Medulla oblongata (tissue), 1 donor: ENCODE measurements at regions not wholly inside any gene's neighbourhood (a gene's known extent, or its start where the extent isn't known, plus 50 kb on each side); places are given as distances from the start of the nearest gene placed in this dataset.
A peak's percentile ranks its signal among the peaks of the same experiment; 100 is the strongest.

Experiments
- DNase-seq: peaks from one replicate; pipeline ENCODE4 v3.0.0-alpha.2; 2015; ENCODE audit errors: extremely low spot score

DNA sequence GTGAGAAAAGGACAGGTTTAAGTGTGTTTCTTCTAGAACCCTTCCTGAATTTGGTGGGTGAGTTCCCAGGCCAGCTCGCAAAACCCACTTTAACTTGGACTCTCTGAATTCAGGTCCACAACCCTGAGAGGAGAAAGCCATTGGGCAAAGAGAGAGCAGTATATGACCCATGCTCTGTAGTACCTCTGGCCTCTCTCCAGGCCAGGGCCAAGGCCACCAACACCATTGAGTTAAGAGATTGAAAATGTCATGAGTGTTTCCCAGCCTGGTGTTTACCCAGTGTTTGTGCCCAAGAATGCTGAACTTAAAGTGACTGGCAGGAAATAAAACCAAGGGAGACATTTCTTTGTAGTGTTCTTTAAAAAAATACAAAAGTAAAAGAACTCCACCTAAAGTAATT, 410.4 kb upstream of the CDH5 start:
- no peak for DNase-seq

DNA sequence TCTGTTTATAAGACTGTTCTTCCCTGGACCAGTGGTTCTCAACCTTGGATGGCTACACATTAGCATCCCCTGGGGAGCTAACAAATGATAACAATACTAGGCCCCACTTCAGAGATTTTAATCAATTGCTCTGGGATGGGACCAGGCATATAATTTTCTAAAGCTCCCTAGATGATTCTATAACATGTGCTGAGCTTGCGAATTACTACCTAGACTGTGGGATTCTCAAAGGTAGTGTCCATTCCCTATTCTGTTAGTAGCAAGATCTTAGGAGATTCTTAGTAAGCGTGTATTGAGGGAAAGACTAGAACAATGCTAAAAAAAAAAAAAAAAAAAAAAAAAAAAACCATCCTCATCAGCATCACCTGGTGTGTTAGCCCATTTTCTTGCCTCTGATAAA, 412.0 kb upstream of the CDH5 start:
- no peak for DNase-seq

DNA sequence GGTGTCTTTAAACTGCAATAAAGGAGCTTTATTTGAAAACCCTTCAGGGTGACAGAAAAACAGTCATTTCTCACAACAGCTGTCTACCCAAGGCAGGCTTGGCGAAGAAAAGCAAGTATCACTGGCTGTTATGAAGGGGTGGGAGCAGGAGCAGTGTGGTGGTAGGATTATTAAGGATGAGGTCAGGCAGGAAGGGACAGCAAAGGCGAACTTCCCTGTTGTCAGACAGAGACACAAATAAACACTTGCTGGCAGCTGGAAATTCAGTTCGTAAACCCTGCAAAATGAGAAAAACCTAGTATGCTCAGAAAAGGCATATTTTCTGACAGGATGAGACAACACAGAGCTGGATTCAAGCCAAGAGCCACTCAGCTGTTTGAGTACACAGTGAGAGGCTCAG, 416.3 kb upstream of the CDH5 start:
- no peak for DNase-seq

DNA sequence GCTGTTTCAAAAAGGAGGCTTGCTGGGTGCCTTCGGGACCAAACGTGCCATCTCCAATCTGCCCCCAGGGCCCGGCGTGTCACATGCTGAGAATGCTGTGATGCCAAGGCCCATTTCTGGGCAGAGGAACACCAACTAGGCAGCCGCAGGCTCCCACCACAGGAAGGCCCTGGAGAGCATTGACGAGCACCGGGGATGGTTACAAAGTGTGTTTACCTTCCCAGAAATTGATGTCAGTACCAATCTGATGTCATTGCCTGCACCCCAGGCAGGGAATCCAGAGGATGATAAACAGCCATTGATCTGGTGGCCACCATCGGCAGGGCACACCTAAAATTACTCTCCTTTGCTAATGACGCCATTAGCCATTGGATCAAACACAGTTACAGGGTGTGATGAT, 418.1 kb upstream of the CDH5 start:
- no peak for DNase-seq

DNA sequence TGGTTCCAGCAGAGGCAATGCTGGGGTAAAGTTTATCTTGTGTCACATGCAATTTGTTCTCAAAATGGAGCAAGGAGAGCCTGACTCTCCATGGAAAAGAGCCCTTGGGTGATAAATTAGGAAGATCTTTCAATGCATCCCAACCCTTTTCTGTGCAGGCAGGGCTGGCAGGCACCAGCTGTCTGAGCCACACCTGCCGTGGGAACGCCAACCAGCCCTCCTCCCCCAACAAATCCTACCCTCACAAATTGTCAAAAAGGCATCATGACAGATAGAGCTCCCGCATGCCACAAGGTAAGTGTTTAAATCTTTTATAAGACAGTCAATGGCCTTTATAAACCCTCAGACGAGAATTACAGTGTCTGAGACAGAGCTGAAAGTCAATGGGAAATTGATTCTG, 418.5 kb upstream of the CDH5 start:
- no peak for DNase-seq

DNA sequence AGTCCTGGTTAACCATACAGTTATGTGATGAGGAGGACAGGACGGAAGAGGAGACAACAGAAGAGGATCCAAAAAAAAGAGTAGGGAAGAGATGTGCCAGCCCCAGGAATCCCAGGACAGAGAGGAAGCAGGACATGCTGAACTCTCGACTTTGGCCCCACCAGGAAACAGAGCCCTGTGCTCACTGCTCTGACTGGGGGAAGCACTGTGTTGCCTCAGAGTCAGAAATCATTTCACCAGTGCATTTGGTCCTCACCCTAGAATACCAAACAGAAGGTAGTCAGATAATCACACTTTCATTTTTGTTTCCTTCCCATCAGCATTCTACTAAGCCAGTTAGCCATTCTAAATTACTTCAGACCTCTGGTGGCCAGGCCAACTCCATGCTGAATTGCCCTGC, 421.0 kb upstream of the CDH5 start:
- DNase-seq: no peak

DNA sequence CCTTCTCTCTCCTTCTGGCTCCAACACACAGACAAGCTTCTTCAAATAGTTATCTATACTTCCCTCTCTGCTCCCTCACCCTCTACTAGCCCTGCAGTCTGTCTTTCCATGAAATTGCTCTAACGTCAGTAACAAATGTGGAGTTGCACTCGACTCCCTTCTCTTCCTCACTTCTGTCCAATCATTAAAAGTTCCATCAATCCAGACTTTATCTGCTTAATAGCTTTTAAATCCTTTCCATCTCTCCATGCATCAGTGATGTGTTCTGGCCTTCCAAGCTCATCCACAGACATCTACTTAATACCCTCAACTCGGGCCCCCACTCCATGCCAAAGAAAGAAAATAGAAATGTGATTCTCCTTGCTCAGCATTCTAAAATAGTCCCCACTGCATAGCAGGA, 422.1 kb upstream of the CDH5 start:
- DNase-seq: no peak

DNA sequence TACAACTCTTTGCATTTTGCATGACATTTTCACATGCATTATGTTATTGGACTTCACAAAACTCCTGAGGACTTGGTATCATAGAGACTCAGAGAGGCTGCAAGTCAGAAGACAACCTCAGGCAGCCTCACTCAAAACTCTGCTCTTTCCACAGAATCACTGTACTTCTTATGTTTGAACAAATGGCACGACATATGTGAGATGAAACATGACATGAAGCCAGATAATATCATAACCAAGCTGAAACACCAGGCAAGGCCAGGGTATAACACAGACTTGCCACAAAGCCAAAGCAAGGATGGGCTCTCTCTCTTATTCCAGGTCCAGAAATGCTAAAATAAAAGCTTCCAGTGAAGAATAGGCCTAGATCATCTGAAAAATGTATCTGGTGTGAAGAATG, 425.8 kb upstream of the CDH5 start:
- no peak for DNase-seq

DNA sequence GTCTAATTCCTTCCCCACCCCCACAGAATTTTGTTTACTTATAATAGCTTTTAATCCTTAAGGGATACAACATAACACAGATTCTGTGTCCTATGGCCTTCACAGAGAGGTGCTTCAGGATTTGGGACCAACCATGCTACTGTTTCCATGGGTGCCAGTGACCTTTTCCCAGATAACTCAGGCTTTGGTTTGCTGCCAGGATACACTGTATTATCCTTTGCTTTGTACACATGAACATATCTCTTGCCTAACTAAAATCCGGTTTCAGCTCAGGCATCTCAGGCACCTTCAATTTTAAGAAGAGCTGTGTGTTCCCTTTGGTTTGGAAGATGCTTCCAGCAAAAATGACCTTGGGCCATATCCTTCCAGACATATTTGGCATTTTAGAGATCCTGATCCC, 428.4 kb upstream of the CDH5 start:
- DNase-seq: no peak

DNA sequence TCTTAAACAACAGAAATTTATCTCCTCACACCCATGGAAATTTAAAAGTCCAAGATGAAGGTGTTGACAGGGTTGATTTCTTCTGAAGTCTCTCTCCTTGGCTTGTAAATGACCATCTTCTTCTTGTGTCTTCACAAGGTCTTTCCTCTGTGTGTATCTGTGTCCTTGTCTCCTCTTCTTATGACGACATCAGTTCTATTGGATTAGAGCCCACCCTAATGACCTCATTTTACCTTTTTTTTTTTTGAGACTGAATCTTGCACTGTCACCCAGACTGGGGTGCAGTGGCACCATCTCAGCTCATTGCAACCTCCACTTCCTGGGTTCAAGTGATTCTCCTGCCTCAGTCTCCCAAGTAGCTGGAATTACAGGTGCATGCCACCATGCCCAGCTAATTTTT, 429.0 kb upstream of the CDH5 start:
- no peak for DNase-seq

DNA sequence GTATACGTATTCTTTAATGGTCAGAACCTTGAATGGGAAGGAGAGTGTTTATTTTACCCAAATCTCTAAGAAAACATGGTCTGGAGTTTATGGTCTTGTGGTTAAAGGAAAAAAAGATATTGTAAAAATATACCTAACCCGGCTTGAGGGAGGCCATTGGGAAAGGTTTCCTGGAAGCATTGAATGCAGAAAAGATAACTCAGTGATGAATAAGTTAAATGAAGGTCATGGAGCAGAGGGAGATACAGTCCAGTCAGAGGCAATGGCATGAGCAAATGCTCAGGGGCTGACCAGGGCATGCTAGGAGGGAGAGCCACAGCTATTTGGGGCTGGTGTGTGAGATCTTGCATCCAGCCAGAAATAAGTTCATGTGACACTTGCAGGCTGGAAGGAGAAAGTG, 430.4 kb upstream of the CDH5 start:
- no peak for DNase-seq

DNA sequence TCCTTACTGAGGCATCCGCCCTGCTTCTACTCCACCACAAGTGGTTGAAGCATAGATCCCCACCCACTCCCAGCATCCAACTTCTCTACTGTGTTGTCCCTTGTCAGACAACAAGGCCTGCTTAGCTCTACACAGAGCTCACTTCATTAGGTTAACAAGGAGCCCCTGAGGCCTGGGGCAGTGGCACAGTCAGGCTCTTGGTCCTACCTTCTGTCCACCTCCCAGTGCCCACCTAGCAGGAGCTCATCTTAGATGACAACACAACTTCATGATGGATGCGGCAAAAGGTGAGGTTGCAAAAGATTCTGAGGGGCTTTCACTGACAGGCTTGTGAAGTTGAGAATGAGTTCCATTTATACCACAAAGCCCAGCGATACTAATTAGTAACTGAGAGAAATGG, 432.0 kb upstream of the CDH5 start:
- DNase-seq: no peak

DNA sequence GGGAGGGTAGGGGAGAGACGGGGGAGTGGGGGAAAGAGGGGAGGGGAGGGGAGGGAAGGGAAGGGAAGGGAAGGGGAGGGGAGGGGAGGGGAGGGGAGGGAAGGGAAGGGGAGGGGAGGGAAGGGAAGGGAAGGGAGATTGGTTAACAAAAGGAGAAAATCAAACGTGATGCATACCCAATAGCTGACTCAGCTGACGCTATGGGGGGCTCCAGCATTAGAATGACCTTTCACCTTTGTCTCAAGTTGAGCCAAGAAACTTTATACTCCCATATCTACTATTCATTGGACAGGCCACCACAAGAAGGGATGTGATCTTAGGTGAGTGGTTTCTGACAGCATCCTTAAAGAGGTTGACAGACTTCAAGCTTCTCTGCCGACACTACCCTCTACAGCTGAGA, 432.8 kb upstream of the CDH5 start:
- no peak for DNase-seq

DNA sequence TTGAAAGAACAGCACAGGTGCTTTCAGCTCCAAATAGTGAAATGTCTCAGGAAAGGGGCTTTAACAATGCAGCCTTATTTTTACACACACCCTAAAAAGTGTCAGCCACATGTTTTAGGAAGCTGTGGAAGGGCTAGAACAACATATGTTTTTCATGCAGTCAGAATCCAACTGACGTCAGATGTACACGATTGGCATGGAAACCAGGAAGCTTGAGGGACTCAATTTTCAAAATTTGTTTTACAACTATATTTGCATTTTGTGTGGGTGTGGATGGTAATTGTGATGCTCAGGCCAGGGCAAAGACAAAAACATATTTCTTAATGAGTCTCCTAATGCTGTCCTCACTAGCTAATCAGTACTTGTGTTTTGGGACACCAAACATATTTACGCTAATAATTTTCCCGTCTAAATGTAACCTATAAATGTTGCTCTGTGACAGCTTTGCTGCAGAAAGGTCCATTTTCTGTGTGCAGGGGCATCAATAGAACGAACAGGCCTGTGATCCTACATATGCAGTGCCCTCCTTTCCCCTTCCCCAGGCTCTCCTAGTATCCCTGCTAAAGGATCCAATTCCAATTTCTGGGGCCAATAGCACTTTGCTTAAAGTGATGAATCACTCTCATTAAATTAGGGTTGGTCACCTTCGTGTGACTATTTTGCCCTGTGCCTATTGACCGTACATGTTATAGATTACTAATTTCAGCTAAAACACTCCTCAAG, 434.0 kb upstream of the CDH5 start:
- no peak for DNase-seq

DNA sequence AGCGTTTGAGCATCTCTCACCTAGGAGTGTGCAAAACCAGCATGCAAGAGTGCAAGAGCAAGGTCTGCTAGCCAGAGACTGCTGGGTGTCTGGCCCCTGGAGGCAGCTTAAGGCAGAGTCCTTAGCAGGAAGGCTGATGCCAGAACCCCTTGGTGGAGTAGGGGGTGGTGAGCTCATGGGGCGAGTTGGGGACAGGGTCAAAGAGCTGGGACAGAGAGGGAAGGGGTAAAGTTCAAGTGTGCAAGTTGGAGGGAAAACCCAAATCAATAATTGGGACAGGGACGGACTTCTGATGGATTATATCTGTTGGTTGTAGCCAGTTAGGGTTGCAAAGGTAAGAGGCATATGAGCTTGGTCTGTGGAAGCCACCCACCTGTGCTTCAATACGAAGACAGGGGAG, 443.6 kb upstream of the CDH5 start:
- DNase-seq: no peak

DNA sequence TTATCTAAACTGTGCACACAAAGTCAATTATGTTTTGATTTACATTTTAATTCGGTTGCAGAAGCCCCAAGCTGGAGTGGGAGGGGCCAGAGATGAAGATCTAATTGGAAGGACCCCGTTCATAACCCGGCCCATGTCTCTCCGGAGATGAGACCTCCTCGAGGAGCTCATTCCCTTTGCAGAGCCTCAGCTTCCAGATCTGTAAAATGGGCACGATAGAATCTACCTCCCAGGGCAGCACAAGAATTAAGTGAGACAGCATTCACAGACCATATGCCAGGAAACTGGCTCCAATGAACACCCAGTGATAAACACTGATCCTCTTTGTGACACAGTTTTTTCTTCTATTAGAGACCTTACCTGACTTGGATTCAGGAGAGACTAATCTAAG, 446.5 kb upstream of the CDH5 start:
- DNase-seq: no peak

DNA sequence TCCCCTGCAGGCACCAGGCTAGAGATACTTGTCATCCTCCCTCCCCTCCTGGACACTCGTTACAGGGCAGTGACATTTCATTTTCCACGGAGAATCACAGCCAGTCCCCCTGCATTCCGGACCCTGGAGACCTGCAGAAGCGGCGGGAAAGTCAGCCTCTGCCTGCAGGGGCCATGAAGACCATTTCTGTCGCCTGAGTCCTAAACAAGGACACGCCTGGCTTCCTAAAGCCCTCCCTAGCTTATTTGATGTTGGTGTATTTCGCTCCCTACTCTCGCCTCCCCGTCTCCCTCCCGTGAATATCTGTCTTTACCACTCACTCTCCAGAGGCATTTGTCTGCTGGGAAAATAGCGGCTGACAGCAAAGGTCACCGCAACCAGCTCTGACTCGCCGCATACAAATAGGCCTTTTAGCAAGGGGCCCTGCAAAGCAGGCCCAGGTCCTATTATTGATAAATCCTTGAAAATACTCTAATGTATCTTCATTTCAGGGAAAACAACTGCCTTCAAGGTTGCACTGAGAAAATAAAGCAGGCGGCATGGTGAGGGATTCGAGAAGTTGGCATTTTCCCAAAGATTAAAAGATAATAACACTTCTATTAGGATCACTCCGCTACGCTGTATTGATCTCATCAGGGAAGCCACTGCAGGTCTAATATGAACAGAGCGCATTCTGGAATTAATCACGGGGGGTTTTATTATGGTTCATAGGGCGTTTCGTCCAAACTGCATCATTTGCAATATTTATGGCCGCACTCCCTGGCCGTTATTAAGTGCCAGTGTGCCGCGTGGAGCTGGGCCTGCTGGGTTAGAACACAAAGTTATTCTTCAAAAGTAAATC, 447.1 kb upstream of the CDH5 start:
- no peak for DNase-seq

DNA sequence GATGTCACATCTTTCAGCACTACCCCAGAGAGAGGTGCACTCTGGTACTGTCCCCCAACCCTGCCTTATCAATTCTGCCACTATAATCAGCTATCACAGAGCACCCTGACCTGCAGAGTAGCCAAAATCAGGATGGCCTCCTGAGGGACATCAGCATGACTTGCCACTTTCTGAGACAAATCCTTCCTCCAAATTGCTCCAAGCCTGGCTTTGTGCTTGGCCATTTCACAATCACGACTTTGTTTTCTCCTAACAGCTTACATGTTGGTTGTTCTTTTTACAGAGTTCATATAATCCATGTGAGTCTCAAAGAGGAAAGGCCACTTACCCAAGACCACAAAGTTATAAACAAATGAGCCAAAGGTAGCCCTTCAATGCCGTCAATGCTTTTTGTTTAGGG, 449.0 kb upstream of the CDH5 start:
- no peak for DNase-seq

DNA sequence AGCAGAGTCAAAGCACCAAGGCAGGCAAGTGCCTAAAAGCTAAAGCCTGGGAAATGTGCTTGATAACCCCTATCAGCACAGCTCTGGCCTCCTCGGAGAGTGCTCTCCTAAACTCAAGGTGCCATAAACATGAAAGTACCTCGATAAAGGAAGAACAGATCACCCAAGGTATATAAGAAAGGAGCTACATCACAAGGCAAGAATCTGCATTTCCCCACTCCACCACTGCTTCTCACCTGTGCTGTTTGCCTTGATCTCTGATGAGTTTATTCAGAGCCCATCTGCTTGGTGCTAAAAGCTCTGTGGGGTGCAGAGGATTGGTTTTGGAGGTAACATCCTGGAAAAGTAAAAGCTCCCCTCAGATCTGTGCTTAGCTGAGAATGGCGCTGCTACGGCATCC, 449.5 kb upstream of the CDH5 start:
- DNase-seq: no peak

DNA sequence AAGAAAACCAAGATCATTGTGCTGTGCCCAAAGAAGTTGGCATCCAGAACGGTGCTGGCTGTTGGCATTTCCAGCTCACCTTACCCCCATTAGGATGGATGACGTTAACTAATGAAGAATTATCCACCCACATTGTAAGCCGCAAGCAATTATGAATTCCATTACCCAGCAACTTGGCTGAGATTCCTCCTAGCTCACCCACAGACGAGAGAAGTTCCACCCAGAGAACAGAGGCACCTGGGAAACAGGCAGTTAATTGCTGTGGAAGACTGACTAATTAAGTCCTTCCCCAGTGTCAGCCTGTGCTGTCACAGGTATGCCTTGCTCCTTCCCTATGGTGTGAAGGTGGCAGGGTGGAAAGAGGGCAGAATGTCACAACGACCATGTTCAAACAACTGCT, 456.2 kb upstream of the CDH5 start:
- no peak for DNase-seq

DNA sequence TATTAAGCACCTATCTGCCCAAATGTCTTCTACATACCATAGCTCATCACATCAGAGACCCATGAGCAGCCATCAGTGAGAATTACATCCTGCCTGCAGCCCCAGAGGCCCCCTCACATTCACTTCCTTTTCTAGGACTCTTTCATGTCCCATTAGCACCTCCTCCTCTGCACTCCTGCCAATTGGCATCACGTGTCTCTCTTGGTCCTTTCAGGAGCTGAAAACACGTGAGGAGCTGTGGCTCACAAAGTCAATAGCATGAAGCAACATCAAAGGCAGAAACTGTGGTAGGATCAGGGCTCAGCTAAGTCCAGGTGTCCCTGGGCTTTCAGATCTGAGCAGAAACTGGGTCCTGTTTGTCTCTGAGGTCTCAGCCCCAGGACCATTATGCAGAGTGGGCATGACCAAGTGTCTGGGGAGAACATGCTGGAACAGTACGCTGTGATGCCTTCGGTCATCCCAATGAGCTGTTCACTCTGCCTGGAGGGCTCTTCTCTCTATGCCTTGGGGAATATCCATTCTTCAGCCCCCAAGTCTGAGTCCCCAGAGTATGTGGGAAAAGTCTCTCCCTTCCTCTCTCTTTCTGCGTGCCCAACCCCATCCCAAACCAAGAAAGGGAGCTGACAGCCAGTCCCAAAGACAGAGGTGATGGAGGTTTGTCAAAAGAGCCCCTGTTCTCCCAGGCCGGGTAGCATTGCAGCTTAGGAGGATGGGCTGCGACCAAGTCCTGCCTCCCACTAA, 457.0 kb upstream of the CDH5 start:
- no peak for DNase-seq

DNA sequence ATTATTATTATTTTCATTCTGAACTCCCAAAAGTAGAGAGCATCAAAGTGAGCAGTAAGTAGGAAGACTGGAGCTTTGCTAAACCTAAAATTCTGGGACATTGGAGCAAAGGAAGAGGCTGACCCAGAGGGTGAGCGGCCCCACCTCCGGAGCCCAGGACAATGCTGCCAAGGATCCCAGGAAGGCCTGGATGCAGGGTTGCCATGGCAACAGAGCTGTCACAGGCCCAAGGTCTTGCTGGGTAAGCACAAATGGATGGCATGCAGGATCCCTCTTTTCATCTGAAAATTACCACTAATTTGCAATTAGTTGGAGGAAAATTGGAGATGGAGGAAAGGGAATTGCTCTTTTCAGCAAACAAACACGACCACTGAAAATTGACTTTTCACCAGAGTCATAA, 457.9 kb upstream of the CDH5 start:
- peak; percentile 11 for DNase-seq

DNA sequence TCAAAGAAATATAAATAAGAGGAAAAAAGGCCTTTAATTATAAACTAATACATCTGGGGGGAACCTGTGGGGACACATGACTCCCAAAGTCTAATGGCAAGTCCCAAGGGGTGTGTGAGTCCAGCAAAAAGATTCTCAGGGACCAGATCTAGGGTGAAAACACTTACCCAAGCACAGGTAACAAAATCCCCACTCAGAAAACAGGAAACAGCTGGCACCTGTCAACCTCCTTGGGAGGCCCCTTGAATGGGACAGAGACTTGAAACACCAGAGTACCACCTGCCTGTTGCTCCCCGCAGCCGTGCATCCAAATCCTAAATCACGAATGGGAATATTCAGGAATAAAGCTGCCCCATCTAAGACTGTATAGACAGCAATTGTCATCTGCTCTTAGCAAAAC, 461.2 kb upstream of the CDH5 start:
- no peak for DNase-seq
